Activated CD8-positive, alpha-beta T cell treated with anti-CD3 and anti-CD28 coated beads for 36 hours (primary cell): ENCODE measurements at regions not wholly inside any gene's neighbourhood (a gene's known extent, or its start where the extent isn't known, plus 50 kb on each side); places are given as distances from the start of the nearest gene placed in this dataset.

Source experiments
- ATAC-seq: fragments of 200-7000 bp; cut with Tn5 transposase; one replicate; pipeline ENCODE4 v1.10.0; 2021; ENCODE audit warnings: mild to moderate bottlenecking, moderate library complexity
- CTCF ChIA-PET: fragments of 350-600 bp; sonication (Branson Sonifier 250); formaldehyde crosslinking; loops from one replicate; lab custom pipeline; 2021; ENCODE audit warnings: antibody characterized with exemption; lab: Charles Lee
- POLR2A ChIA-PET: fragments of 350-600 bp; sonication (Branson Sonifier 250); formaldehyde crosslinking; loops from one replicate; lab custom pipeline; 2021; ENCODE audit warnings: antibody characterized with exemption; lab: Charles Lee
- DNase-seq: peaks from one replicate; pipeline ENCODE4 v3.0.0-alpha.2; 2020
- H3K27ac Mint-ChIP-seq: one replicate; pipeline ENCODE4 v1.8.0; 2021; ENCODE audit warnings: mild to moderate bottlenecking, mixed read lengths
- H3K27me3 Mint-ChIP-seq: one replicate; pipeline ENCODE4 v1.8.0; 2021; ENCODE audit warnings: mixed read lengths
- H3K36me3 Mint-ChIP-seq: one replicate; pipeline ENCODE4 v1.8.0; 2021; ENCODE audit warnings: low read depth, mixed read lengths
- H3K4me1 Mint-ChIP-seq: one replicate; pipeline ENCODE4 v1.8.0; 2021; ENCODE audit warnings: low read depth, mixed read lengths
- H3K4me3 Mint-ChIP-seq: one replicate; pipeline ENCODE4 v1.8.0; 2021; ENCODE audit warnings: mild to moderate bottlenecking, moderate library complexity, mixed read lengths
- H3K9me3 Mint-ChIP-seq: one replicate; pipeline ENCODE4 v1.8.0; 2021; ENCODE audit warnings: mixed read lengths
- intact Hi-C: fragments of 100-400 bp; cut with micrococcal nuclease; formaldehyde crosslinking; loops from one replicate; pipeline ENCODE4 v1.10.0; 2022
- TF ChIP-seq, protein P1 (sequence below): fragments of 200-600 bp; IDR thresholded peaks from one replicate; pipeline ENCODE4 v1.8.0; 2022; ENCODE audit warnings: antibody characterized with exemption, mild to moderate bottlenecking

DNA sequence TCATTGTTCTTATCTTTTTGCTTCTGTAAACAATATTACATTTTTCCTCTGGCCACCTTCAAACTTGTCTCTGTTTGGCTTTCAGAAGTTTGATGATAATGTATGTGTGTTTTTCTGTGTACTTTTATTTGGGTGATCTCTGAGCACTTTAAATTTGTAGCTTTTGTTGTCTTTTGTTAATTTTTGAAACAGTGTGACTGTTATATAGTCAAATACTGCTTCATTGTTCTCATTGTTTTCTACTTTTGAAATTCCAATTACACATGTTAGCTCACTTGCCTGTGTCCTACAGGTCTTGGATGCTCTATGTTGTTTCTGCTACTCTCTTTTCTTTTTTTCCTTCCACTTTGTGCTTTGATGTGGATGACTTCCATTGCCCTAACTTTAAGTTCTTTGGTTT lies 460.1 kb upstream of the KHDRBS2 start:
- H3K27ac Mint-ChIP-seq = no peak overlapping the region
- CTCF ChIA-PET = no interaction called here

DNA sequence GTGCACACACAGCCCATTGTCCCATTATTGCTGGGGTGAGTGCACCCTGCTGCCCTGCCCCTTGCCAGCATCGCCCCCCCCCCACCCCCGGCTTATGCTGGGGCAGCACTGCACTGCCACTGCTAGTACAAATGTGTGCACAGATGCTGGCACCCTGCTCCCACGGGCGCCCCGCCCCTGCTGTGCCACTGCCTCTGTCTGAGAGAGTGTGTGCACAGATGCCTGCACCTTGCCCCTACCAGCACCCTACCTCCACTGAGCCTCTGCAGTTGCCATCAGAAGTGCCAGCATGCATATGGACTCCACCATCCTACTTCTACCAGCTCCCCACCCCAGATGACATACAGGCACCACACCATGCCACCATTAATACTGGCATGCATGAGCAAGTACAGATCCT lies 454.6 kb upstream of the KHDRBS2 start:
- Mint-ChIP-seq H3K9me3 (peaks cover 7% of the 10 kb centered on the region), H3K4me3 (no peak overlapping the region), H3K27me3 (no peaks in the 10 kb centered on the region), H3K27ac (no peak overlapping the region), H3K4me1 (no peaks in the 10 kb centered on the region), H3K36me3 (no peaks in the 10 kb centered on the region)
- ATAC-seq = no peak
- intact Hi-C loops = no loop called here
- DNase-seq = no peak
- POLR2A ChIA-PET = no interaction called here
- CTCF ChIA-PET = no interaction called here
- TF ChIP-seq, protein P1, sequence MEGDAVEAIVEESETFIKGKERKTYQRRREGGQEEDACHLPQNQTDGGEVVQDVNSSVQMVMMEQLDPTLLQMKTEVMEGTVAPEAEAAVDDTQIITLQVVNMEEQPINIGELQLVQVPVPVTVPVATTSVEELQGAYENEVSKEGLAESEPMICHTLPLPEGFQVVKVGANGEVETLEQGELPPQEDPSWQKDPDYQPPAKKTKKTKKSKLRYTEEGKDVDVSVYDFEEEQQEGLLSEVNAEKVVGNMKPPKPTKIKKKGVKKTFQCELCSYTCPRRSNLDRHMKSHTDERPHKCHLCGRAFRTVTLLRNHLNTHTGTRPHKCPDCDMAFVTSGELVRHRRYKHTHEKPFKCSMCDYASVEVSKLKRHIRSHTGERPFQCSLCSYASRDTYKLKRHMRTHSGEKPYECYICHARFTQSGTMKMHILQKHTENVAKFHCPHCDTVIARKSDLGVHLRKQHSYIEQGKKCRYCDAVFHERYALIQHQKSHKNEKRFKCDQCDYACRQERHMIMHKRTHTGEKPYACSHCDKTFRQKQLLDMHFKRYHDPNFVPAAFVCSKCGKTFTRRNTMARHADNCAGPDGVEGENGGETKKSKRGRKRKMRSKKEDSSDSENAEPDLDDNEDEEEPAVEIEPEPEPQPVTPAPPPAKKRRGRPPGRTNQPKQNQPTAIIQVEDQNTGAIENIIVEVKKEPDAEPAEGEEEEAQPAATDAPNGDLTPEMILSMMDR = no peak

More for the DNA sequence above, 460.1 kb upstream of the KHDRBS2 start:
- Mint-ChIP-seq H3K4me1 (no peaks in the 10 kb centered on the region), H3K9me3 (peaks cover 4% of the 10 kb centered on the region), H3K4me3 (no peak overlapping the region), H3K36me3 (no peaks in the 10 kb centered on the region), H3K27me3 (no peaks in the 10 kb centered on the region)
- no peak for DNase-seq
- TF ChIP-seq, protein P1 = no peak
- no peak for ATAC-seq
- POLR2A ChIA-PET = no interaction called here
- intact Hi-C loops = no loop called here

DNA sequence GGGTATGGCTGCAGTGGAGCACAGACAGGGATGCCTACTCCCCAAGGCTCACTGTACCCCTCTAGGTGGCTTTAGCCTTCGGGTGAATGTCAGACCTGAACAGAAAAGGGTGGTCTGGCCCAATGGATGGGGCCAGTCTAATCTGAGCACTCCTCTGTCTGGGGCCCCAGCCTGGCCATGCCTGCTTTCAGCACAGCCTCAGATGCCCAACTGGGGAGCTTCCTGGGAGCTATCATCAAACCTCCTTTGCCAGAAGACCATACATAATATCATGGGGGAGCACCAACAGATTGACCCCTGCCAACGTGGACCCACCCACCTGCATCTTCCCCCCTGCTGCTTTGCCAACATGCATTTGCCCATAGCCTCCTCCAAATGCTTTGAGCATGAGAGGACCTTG lies 454.1 kb upstream of the KHDRBS2 start:
- no peaks in the 10 kb centered on the region for H3K4me1 Mint-ChIP-seq
- no peak overlapping the region for H3K27ac Mint-ChIP-seq
- H3K9me3 Mint-ChIP-seq = peaks cover 7% of the 10 kb centered on the region
- ChIA-PET CTCF (no interaction called here), POLR2A (no interaction called here)
- DNase-seq (no peak), ATAC-seq (no peak)
- TF ChIP-seq, protein P1 = no peak
- intact Hi-C loops = no loop called here
- H3K27me3 Mint-ChIP-seq = no peaks in the 10 kb centered on the region
- no peaks in the 10 kb centered on the region for H3K36me3 Mint-ChIP-seq
- no peak overlapping the region for H3K4me3 Mint-ChIP-seq

DNA sequence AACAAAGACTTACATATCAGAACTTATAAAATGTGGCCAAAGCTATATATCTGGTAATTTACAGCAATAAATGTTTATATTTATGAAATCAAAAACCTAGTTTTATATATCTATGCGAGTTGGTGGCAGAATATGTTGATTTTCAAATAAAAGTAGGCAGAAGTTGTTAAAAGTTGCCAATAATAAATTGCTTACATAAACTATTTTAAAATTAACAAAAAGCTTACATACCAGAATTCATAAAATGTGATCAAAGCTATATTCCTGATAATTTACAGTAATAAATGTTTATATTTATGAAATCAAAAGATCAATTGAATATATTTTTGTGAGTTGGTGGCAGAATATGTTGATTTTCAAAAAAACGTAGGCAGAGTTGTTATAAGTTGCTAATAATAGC lies 451.8 kb upstream of the KHDRBS2 start:
- POLR2A ChIA-PET = interaction anchor here (0.7 kb wide), 1 partner anchor 363 kb away, joined by 3 read pairs; no protein-coding TSS in a partner anchor
- Mint-ChIP-seq H3K27ac (no peak overlapping the region), H3K36me3 (no peaks in the 10 kb centered on the region)

DNA sequence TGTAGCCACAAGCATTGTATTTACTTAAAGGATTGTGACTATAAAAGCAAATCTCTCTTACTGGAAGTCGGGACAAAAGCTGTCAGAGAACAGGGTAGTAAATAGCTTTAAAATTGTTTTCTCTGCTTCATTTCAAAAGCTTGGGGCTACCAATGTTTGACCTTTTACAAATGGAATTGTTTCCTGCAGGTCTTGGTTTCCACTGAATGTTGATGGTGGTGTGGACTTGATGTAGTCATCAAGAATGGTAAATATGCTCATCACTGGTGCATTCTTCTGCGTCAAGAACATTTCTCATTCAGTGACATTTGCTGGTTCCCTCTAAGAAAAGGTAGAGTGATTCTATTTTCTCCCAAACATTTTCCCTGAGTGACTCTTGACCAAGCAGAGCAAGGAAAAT lies 435.4 kb upstream of the KHDRBS2 start:
- H3K36me3 Mint-ChIP-seq = no peaks in the 10 kb centered on the region
- intact Hi-C loops = no loop called here
- no peak overlapping the region for H3K4me3 Mint-ChIP-seq
- ChIA-PET CTCF (no interaction called here), POLR2A (no interaction called here)
- no peak overlapping the region for H3K27ac Mint-ChIP-seq
- peaks cover 18% of the 10 kb centered on the region for H3K9me3 Mint-ChIP-seq
- TF ChIP-seq, protein P1 = no peak
- DNase-seq (no peak), ATAC-seq (no peak)
- no peaks in the 10 kb centered on the region for H3K27me3 Mint-ChIP-seq
- H3K4me1 Mint-ChIP-seq = no peaks in the 10 kb centered on the region

More for the DNA sequence above, 451.8 kb upstream of the KHDRBS2 start:
- Mint-ChIP-seq H3K4me3 (no peak overlapping the region), H3K9me3 (peaks cover 7% of the 10 kb centered on the region), H3K4me1 (no peaks in the 10 kb centered on the region), H3K27me3 (no peaks in the 10 kb centered on the region)
- intact Hi-C loops = no loop called here
- TF ChIP-seq, protein P1 = no peak
- CTCF ChIA-PET = no interaction called here
- no peak for ATAC-seq
- DNase-seq = no peak
